Spleen (tissue), 7 donors: ENCODE measurements at regions not wholly inside any gene's neighbourhood (a gene's known extent, or its start where the extent isn't known, plus 50 kb on each side); places are given as distances from the start of the nearest gene placed in this dataset.

Experiments used
- CTCF ChIP-seq, 11 experiments: fragments of 200-600 bp in 7 of 11; fragments of 450-650 bp in 4 of 11; sonication (generic) in 4 of 11; IDR thresholded peaks in 8 of 11; conservative IDR thresholded peaks in 3 of 11; 1 replicate in 7 of 11; 2 replicates in 4 of 11; pipeline versions ENCODE4 v1.4.0 to v1.8.0; 2016 to 2021; ENCODE audit warnings: antibody characterized with exemption in 11 of 11, inconsistent platforms in 4 of 11, mild to moderate bottlenecking in 1 of 11
- POLR2A ChIP-seq, 3 donors: fragments of 450-650 bp; IDR thresholded peaks; one replicate each; pipeline ENCODE4 v1.5.1; 2017; ENCODE audit warnings: antibody characterized with exemption in 3 of 3, mild to moderate bottlenecking in 1 of 3
- POLR2AphosphoS5 ChIP-seq, 3 donors: sonication (generic); formaldehyde crosslinking; IDR thresholded peaks; one replicate each; pipeline ENCODE4 v1.5.1; 2017; ENCODE audit warnings: antibody characterized with exemption in 3 of 3
- donor health status: DM: no; HTN: no; CAD: no; lungs with moderate emphysema.
- donor health status: DM: no; HTN: no; CAD: no.
- donor health status: DM: no; HTN: no; CAD: no.

DNA sequence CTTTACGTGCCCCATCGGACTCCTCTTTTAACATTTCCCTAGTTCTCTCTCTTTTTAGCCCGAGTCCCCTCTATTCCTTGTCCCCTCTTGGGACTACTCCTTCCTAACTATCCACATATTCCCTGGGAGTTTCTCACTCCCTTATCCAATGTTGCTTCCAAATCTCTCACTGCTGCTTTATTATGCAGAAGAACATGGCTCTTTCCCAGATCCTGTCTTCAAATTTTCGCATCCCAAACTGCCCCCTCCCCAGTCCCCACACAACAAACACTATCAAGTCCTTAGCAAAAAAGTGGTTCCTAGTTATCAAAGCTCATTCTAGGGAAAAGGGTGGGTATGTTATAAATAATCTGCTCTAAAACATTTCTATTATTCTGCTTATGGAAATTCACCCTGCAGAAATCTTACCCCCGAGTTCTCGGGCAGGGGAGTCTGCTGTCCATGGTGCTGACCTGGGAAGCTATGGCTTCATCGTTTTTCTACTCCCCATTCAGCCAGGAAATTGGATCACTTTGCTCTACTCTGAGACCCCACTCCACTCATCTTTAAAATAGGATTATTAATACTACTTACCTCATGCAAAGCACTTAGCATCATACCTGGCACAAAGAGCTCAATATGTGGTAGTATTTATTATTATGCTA lies 393.5 kb downstream of the BUD13 start:
- no peak for TF ChIP-seq POLR2A (IDR thresholded peaks at IDR 0.05)
- TF ChIP-seq CTCF (IDR thresholded peaks at IDR 0.05 in 8 of 11, conservative IDR thresholded peaks at IDR 0.05 in 3 of 11) = no peak
- TF ChIP-seq POLR2AphosphoS5 (IDR thresholded peaks at IDR 0.05) = no peak
